Liver (tissue), 8 donors: ENCODE measurements at regions not wholly inside any gene's neighbourhood (a gene's known extent, or its start where the extent isn't known, plus 50 kb on each side); places are given as distances from the start of the nearest gene placed in this dataset.

Experiments
- DNase-seq: peaks from one replicate; pipeline ENCODE4 v3.0.0-alpha.2; 2017; ENCODE audit warnings: low spot score
- H3K27ac ChIP-seq, 2 donors: one replicate each; pipeline ENCODE4 v1.7.0; 2013; ENCODE audit warnings: inconsistent platforms in 2 of 2, low read length in 2 of 2, control low read depth in 1 of 2, low read depth in 1 of 2, mild to moderate bottlenecking in 1 of 2
- H3K27me3 ChIP-seq, 4 donors: one replicate each; pipeline versions ENCODE4 v1.6.1 to v1.7.0; 2013; ENCODE audit warnings: low read length in 3 of 4, inconsistent platforms in 1 of 4, mild to moderate bottlenecking in 1 of 4, moderate library complexity in 1 of 4; ENCODE audit not compliant: control insufficient read depth in 4 of 4, insufficient read depth in 4 of 4
- H3K36me3 ChIP-seq, 4 donors: one replicate each; pipeline versions ENCODE4 v1.6.1 to v1.7.0; 2013; ENCODE audit warnings: low read length in 3 of 4, mild to moderate bottlenecking in 3 of 4, low read depth in 1 of 4, moderate library complexity in 1 of 4; ENCODE audit not compliant: control insufficient read depth in 4 of 4, insufficient read depth in 3 of 4
- H3K4me1 ChIP-seq, 4 donors: one replicate each; pipeline versions ENCODE4 v1.6.1 to v1.7.0; 2013; ENCODE audit warnings: low read length in 3 of 4, mild to moderate bottlenecking in 3 of 4, moderate library complexity in 1 of 4; ENCODE audit not compliant: control insufficient read depth in 4 of 4, insufficient read depth in 4 of 4
- H3K4me3 ChIP-seq, 3 donors: one replicate each; pipeline versions ENCODE4 v1.6.1 to v1.7.0; 2013; ENCODE audit warnings: low read length in 3 of 3, control low read depth in 1 of 3, low read depth in 1 of 3, mild to moderate bottlenecking in 1 of 3
- H3K9ac ChIP-seq, 2 donors: one replicate each; pipeline ENCODE4 v1.7.0; 2013; ENCODE audit warnings: low read length in 2 of 2, mild to moderate bottlenecking in 2 of 2, moderate library complexity in 2 of 2, control low read depth in 1 of 2, low read depth in 1 of 2
- H3K9me3 ChIP-seq, 4 donors: one replicate each; pipeline versions ENCODE4 v1.6.1 to v1.7.0; 2013; ENCODE audit warnings: low read length in 3 of 4; ENCODE audit not compliant: control insufficient read depth in 4 of 4
- EGR1 ChIP-seq, 2 donors: IDR thresholded peaks; 2 replicates each; pipeline ENCODE4 v1.6.1; 2016 to 2018; ENCODE audit warnings: antibody characterized with exemption in 2 of 2, low read depth in 2 of 2
- FOXA1 ChIP-seq: IDR thresholded peaks from 2 replicates; pipeline ENCODE4 v1.6.1; 2016; ENCODE audit warnings: antibody characterized with exemption
- FOXA2 ChIP-seq: IDR thresholded peaks from 2 replicates; pipeline ENCODE4 v1.6.1; 2016; ENCODE audit warnings: antibody characterized with exemption
- GABPA ChIP-seq, 2 donors: IDR thresholded peaks in 1 of 2; conservative IDR thresholded peaks in 1 of 2; 2 replicates each; pipeline ENCODE4 v1.6.1; 2016; ENCODE audit warnings: antibody characterized with exemption in 2 of 2, mild to moderate bottlenecking in 1 of 2, moderate library complexity in 1 of 2
- HNF4A ChIP-seq, 2 donors: conservative IDR thresholded peaks; 2 replicates each; pipeline ENCODE4 v1.6.1; 2016; ENCODE audit warnings: antibody characterized with exemption in 2 of 2, mild to moderate bottlenecking in 2 of 2
- HNF4G ChIP-seq: IDR thresholded peaks from 2 replicates; pipeline ENCODE4 v1.6.1; 2016; ENCODE audit warnings: antibody characterized with exemption
- JUND ChIP-seq, 2 donors: IDR thresholded peaks; 2 replicates each; pipeline ENCODE4 v1.6.1; 2016; ENCODE audit warnings: antibody characterized with exemption in 2 of 2
- MAX ChIP-seq: IDR thresholded peaks from 2 replicates; pipeline ENCODE4 v1.6.1; 2016; ENCODE audit warnings: antibody characterized with exemption
- NR2F2 ChIP-seq: IDR thresholded peaks from 2 replicates; pipeline ENCODE4 v1.6.1; 2016; ENCODE audit warnings: antibody characterized with exemption
- RAD21 ChIP-seq, 2 donors: IDR thresholded peaks; 2 replicates each; pipeline ENCODE4 v1.6.1; 2016; ENCODE audit warnings: antibody characterized with exemption in 2 of 2, mild to moderate bottlenecking in 2 of 2
- REST ChIP-seq: IDR thresholded peaks from 2 replicates; pipeline ENCODE4 v1.6.1; 2016; ENCODE audit warnings: antibody characterized with exemption, mild to moderate bottlenecking
- RXRA ChIP-seq, 2 donors: IDR thresholded peaks; 2 replicates each; pipeline ENCODE4 v1.6.1; 2017 to 2018; ENCODE audit warnings: antibody characterized with exemption in 2 of 2, mild to moderate bottlenecking in 1 of 2
- SP1 ChIP-seq: IDR thresholded peaks from 2 replicates; pipeline ENCODE4 v1.6.1; 2018; ENCODE audit warnings: antibody characterized with exemption, mild to moderate bottlenecking
- TAF1 ChIP-seq: conservative IDR thresholded peaks from 2 replicates; pipeline ENCODE4 v1.6.1; 2016; ENCODE audit warnings: antibody characterized with exemption, mild to moderate bottlenecking
- YY1 ChIP-seq: IDR thresholded peaks from 2 replicates; pipeline ENCODE4 v1.6.1; 2016; ENCODE audit warnings: antibody characterized with exemption, mild to moderate bottlenecking
- ZBTB33 ChIP-seq: IDR thresholded peaks from 2 replicates; pipeline ENCODE4 v1.6.1; 2016; ENCODE audit warnings: antibody characterized with exemption
- WGBS: extraction: QIAGEN DNeasy Blood & Tissue Kit; methylation state at CpG from one replicate; pipeline ENCODE4 v1.1.7; 2013; 5-methylcytosine and 5-hydroxymethylcytosine counted together
- TF ChIP-seq, protein P1 (sequence below): IDR thresholded peaks from 2 replicates; pipeline ENCODE4 v1.6.1; 2016; ENCODE audit warnings: antibody characterized with exemption
- TF ChIP-seq, protein P2 (sequence below): fragments of 150-350 bp; IDR thresholded peaks from 2 replicates; pipeline ENCODE4 v1.5.1; 2017; ENCODE audit warnings: improper control_type of control experiment, low read depth, low read length; ENCODE audit not compliant: missing input control
- donor health status: healthy.
- donor health status: healthy.
- donor health status: healthy.
- donor health status: healthy.
- donor health status: healthy.

DNA sequence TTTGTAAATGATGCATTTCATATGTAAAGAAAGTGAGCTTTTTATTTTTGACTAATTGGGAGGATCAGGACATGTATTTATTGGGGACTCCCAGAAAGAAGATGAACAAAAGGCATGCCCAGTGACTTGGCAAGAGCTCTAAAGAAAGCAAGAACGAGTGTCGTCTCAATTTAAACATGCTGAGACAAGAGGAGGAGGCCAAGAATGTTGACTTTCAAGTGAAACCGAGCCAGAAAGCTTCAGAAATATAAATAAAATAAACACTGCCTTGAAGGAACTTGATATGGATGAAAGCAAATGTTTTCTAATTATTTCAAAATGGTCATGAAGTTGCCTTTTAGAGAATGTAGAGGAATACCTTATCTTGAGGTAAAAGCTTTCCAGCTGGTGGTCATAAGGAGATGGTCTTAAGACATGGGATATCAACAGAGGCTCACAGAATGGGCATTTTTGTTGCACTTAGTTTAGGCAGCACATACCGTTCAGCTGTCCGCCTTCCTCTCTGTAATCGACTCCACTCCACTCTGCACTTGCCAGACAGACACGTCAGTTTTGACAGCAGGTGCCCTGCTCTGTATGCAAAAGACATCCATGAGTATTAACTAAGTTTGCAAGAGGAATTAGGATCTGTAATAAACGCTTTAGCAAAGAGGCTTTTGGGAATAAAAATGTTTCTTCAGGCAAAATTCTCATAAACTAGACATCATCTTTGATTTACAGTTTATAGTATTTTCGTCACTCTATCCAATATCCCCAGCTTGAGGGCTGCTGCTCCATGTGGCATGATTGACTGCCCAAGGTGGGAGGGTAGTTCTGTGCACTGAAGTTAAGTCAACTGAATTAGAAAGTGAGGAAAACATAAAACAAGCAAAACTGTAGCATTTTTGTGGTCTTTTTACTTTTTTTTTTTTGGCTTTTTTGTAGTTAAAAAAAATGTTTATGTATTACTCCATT, 613.1 kb downstream of the PKHD1 start:
- H3K27me3 ChIP-seq: no peaks in the 10 kb centered on the region
- WGBS: 76% methylated on average over 9 of the region's 9 CpGs
- H3K4me3 ChIP-seq: no peak overlapping the region
- peaks cover 0 to 6% (median under 1%) of the 10 kb centered on the region in 4 donors for H3K4me1 ChIP-seq
- no peaks in the 10 kb centered on the region for H3K36me3 ChIP-seq
- no peaks in the 10 kb centered on the region for H3K9me3 ChIP-seq
- no peak for DNase-seq
- H3K27ac ChIP-seq: no peak overlapping the region
- TF ChIP-seq ZBTB33 (no peak), YY1 (no peak), EGR1 (IDR thresholded peaks at IDR 0.05; ENCODE audit: low read depth in 2 of 2) (no peak), RAD21 (IDR thresholded peaks at IDR 0.05) (no peak), SP1 (no peak), NR2F2 (no peak), HNF4G (no peak), FOXA1 (no peak), MAX (no peak)
- no peak overlapping the region for H3K9ac ChIP-seq

DNA sequence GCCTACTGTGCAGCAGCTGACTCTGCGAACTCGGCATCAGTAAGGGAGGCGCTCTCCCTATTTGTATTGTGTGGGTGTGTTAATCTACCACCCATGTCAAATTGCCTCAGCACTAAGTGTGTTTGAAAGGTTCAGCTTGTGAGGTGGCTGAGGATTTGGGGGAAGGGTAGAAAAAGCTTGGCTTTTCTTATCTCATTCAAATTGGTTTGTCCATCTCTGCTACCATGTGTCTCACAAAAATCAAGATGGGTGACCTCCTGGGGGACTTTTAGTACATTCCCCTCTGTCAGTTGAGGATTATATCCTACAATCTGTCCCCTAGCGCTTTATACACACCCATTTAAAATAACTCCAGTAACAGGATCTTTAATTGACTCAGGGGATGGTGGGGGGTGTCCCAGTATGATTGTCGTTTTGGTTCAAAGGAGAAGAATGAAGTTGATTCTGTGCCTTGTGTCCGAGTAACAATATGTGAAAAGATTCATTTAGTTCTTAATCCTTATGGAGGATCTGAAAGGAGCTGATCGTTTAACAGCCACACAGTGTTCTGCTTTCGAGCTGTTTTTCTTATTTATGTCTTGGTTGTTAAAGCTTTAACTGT, 609.6 kb downstream of the PKHD1 start:
- Histone ChIP-seq H3K9me3 (no peaks in the 10 kb centered on the region), H3K36me3 (no peaks in the 10 kb centered on the region), H3K27ac (no peak overlapping the region), H3K4me3 (no peak overlapping the region), H3K9ac (no peak overlapping the region), H3K27me3 (no peaks in the 10 kb centered on the region), H3K4me1 (peaks cover 0 to 11% (median under 1%) of the 10 kb centered on the region in 4 donors)
- no peak for DNase-seq
- TF ChIP-seq, protein P1, sequence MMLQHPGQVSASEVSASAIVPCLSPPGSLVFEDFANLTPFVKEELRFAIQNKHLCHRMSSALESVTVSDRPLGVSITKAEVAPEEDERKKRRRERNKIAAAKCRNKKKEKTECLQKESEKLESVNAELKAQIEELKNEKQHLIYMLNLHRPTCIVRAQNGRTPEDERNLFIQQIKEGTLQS: no peak
- TF ChIP-seq RXRA (IDR thresholded peaks at IDR 0.05): no peak
- TF ChIP-seq EGR1 (IDR thresholded peaks at IDR 0.05; ENCODE audit: low read depth in 2 of 2): no peak
- TF ChIP-seq HNF4G: no peak
- no peak for TF ChIP-seq FOXA1
- TF ChIP-seq JUND (IDR thresholded peaks at IDR 0.05): no peak
- no peak for TF ChIP-seq MAX
- TF ChIP-seq SP1: no peak
- TF ChIP-seq REST: no peak
- TF ChIP-seq, protein P2, sequence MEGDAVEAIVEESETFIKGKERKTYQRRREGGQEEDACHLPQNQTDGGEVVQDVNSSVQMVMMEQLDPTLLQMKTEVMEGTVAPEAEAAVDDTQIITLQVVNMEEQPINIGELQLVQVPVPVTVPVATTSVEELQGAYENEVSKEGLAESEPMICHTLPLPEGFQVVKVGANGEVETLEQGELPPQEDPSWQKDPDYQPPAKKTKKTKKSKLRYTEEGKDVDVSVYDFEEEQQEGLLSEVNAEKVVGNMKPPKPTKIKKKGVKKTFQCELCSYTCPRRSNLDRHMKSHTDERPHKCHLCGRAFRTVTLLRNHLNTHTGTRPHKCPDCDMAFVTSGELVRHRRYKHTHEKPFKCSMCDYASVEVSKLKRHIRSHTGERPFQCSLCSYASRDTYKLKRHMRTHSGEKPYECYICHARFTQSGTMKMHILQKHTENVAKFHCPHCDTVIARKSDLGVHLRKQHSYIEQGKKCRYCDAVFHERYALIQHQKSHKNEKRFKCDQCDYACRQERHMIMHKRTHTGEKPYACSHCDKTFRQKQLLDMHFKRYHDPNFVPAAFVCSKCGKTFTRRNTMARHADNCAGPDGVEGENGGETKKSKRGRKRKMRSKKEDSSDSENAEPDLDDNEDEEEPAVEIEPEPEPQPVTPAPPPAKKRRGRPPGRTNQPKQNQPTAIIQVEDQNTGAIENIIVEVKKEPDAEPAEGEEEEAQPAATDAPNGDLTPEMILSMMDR: no peak
- no peak for TF ChIP-seq TAF1
- no peak for TF ChIP-seq YY1
- no peak for TF ChIP-seq FOXA2
- no peak for TF ChIP-seq NR2F2
- no peak for TF ChIP-seq HNF4A (conservative IDR thresholded peaks at IDR 0.05)
- TF ChIP-seq RAD21 (IDR thresholded peaks at IDR 0.05): no peak
- no peak for TF ChIP-seq ZBTB33
- TF ChIP-seq GABPA (IDR thresholded peaks at IDR 0.05 in 1 of 2, conservative IDR thresholded peaks at IDR 0.05 in 1 of 2): no peak
- 88% methylated on average over 8 of the region's 8 CpGs for WGBS
